ENCODE measurements at regions not wholly inside any gene's neighbourhood (a gene's known extent, or its start where the extent isn't known, plus 50 kb on each side); places are given as distances from the start of the nearest gene placed in this dataset.

DNA sequence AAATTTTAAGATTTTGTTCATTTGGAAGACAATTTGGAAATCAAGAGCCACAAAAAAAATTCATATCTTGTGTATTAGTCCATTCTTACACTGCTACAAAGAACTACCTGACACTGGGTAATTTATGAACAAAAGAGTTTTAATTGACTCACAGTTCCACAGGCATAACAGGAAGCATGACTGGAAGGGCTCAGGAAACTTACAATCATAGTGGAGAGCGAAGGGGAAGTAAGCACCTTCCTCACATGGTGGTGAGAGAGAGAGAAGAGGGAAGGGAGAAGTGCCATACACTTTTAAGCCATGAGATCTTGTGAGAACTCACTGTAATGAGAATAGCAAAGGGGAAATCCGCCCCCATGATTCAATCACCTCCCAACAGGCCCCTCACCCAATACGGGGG lies 274.4 kb downstream of the KCNN2 start:
- no peaks in the 10 kb centered on the region for H3K36me3 Mint-ChIP-seq (ENCODE audit: insufficient read depth, unreplicated experiment)
- Histone ChIP-seq H3K9me3 (no peaks in the 10 kb centered on the region; the same call in 1 of the 2 replicates), H3K36me3 (ENCODE audit: control insufficient read depth, insufficient read depth, low read length) (no peaks in the 10 kb centered on the region), H3K4me1 (no peaks in the 10 kb centered on the region), H3K27me3 (replicated peaks; ENCODE audit: control insufficient read depth, insufficient read depth, low read length) (no peaks in the 10 kb centered on the region), H3K4me3 (ENCODE audit: low read depth, low read length) (no peak overlapping the region)
- peaks cover 9% of the 10 kb centered on the region for H3K9me3 Mint-ChIP-seq (ENCODE audit: unreplicated experiment)
- no peak for DNase-seq
- intact Hi-C loops (cut with micrococcal nuclease; ENCODE audit: unreplicated experiment), result no loop called here
- no peaks in the 10 kb centered on the region for H3K4me1 Mint-ChIP-seq (ENCODE audit: low read depth, unreplicated experiment)
- H3K27me3 Mint-ChIP-seq (ENCODE audit: insufficient read depth, unreplicated experiment), result no peaks in the 10 kb centered on the region
- ChIA-PET POLR2A (no interaction called here), CTCF (no interaction called here)
- H3K27ac Mint-ChIP-seq (ENCODE audit: unreplicated experiment), result no peak overlapping the region
- H3K4me3 Mint-ChIP-seq (ENCODE audit: unreplicated experiment), result no peak overlapping the region
- TF ChIP-seq, protein P1, sequence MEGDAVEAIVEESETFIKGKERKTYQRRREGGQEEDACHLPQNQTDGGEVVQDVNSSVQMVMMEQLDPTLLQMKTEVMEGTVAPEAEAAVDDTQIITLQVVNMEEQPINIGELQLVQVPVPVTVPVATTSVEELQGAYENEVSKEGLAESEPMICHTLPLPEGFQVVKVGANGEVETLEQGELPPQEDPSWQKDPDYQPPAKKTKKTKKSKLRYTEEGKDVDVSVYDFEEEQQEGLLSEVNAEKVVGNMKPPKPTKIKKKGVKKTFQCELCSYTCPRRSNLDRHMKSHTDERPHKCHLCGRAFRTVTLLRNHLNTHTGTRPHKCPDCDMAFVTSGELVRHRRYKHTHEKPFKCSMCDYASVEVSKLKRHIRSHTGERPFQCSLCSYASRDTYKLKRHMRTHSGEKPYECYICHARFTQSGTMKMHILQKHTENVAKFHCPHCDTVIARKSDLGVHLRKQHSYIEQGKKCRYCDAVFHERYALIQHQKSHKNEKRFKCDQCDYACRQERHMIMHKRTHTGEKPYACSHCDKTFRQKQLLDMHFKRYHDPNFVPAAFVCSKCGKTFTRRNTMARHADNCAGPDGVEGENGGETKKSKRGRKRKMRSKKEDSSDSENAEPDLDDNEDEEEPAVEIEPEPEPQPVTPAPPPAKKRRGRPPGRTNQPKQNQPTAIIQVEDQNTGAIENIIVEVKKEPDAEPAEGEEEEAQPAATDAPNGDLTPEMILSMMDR (IDR thresholded peaks at IDR 0.05; ENCODE audit: insufficient read depth in 1 of 2, low read depth in 1 of 2, low read length in 1 of 2, severe bottlenecking in 1 of 2, unreplicated experiment in 1 of 2), result no peak
- BruUV-seq (replicated peaks), result no TSS peak

DNA sequence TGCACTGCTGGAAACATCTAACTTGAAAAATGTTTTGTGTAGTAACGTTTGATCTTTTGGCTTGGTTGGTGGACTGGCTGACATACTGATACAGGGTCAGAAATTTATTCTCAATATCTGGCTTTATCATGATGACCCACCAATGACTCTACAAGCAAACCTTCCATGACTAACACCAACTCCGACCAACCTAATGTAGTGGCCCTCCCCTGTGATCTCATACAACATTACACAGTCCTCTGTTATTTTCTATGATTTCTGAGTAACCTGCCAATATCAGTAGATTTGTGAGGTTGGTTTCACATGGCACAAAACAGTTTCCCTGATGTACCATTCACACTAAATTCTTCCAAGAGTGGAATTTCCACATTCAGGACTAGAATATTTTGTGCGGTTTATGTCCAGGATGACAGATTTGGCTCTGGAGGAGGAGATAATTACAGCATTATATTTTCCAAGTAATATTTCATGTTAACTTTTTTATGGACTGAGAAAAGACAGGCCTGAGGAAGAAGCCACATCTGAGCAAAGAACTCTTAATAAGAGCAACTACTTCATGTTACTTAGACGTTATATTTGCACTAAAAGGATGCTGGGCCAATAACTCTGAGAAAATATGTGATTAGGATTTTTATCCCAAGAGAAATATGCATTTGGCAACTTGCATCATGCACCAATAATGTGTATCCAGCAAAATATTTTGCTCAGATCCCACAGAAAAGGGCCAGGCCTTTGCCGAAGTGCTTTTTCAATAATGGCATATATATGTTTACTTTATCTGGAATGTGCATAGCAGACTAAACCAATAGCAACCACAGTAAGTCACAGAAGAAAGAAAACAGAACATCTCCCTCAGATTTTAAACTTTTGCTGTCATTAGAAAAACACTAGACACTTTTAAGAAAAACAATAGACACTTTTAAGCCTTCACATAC lies 273.4 kb downstream of the KCNN2 start:
- H3K36me3 ChIP-seq (ENCODE audit: control insufficient read depth, insufficient read depth, low read length), result no peaks in the 10 kb centered on the region
- Mint-ChIP-seq H3K4me3 (ENCODE audit: unreplicated experiment) (no peak overlapping the region), H3K36me3 (ENCODE audit: insufficient read depth, unreplicated experiment) (no peaks in the 10 kb centered on the region), H3K4me1 (ENCODE audit: low read depth, unreplicated experiment) (no peaks in the 10 kb centered on the region), H3K9me3 (ENCODE audit: unreplicated experiment) (no peaks in the 10 kb centered on the region), H3K27ac (ENCODE audit: unreplicated experiment) (no peak overlapping the region), H3K27me3 (ENCODE audit: insufficient read depth, unreplicated experiment) (no peaks in the 10 kb centered on the region)
- H3K4me1 ChIP-seq, result no peaks in the 10 kb centered on the region
- no peaks in the 10 kb centered on the region for H3K9me3 ChIP-seq
- TF ChIP-seq, protein P1 (IDR thresholded peaks at IDR 0.05; ENCODE audit: insufficient read depth in 1 of 2, low read depth in 1 of 2, low read length in 1 of 2, severe bottlenecking in 1 of 2, unreplicated experiment in 1 of 2), result no peak
- intact Hi-C loops (cut with micrococcal nuclease; ENCODE audit: unreplicated experiment), result no loop called here
- DNase-seq, result no peak
- ChIA-PET CTCF (no interaction called here), POLR2A (no interaction called here)
- no TSS peak for BruUV-seq (replicated peaks)
- H3K4me3 ChIP-seq (ENCODE audit: low read depth, low read length), result no peak overlapping the region
- H3K27me3 ChIP-seq (replicated peaks; ENCODE audit: control insufficient read depth, insufficient read depth, low read length), result no peaks in the 10 kb centered on the region

DNA sequence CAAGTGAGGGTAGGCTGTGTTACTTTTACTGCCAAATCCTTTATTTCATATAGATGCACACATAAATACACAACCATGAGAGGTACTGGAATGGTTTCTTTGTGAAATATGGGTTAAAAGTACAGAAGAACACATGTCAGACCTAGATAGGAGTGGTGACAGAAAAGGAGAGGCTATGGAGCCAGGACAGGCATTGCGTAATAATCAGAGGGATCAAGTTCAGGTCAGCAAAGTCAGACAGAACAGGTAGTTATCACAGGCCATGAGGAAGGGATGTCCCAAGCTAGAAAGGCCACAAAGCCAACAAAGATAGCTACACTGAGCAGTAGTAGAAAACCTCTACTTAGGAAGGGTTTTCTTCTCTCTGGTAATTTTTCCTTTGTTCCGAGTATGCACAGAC lies 272.6 kb downstream of the KCNN2 start:
- Mint-ChIP-seq H3K27me3 (ENCODE audit: insufficient read depth, unreplicated experiment) (peaks cover under 1% of the 10 kb centered on the region), H3K36me3 (ENCODE audit: insufficient read depth, unreplicated experiment) (no peaks in the 10 kb centered on the region), H3K4me1 (ENCODE audit: low read depth, unreplicated experiment) (no peaks in the 10 kb centered on the region), H3K27ac (ENCODE audit: unreplicated experiment) (no peak overlapping the region), H3K4me3 (ENCODE audit: unreplicated experiment) (no peak overlapping the region), H3K9me3 (ENCODE audit: unreplicated experiment) (no peaks in the 10 kb centered on the region)
- TF ChIP-seq, protein P1 (IDR thresholded peaks at IDR 0.05; ENCODE audit: insufficient read depth in 1 of 2, low read depth in 1 of 2, low read length in 1 of 2, severe bottlenecking in 1 of 2, unreplicated experiment in 1 of 2), result no peak
- ChIA-PET POLR2A (no interaction called here), CTCF (no interaction called here)
- Histone ChIP-seq H3K27me3 (replicated peaks; ENCODE audit: control insufficient read depth, insufficient read depth, low read length) (no peaks in the 10 kb centered on the region), H3K9me3 (no peaks in the 10 kb centered on the region), H3K36me3 (ENCODE audit: control insufficient read depth, insufficient read depth, low read length) (no peaks in the 10 kb centered on the region), H3K4me3 (ENCODE audit: low read depth, low read length) (no peak overlapping the region), H3K4me1 (no peaks in the 10 kb centered on the region)
- BruUV-seq (replicated peaks), result no TSS peak
- no peak for DNase-seq
- intact Hi-C loops (cut with micrococcal nuclease; ENCODE audit: unreplicated experiment), result no loop called here
